Activated B cell treated with CpG ODN at 0.5 μM for 24 hours (primary cell): ENCODE measurements at regions not wholly inside any gene's neighbourhood (a gene's known extent, or its start where the extent isn't known, plus 50 kb on each side); places are given as distances from the start of the nearest gene placed in this dataset.

Experiments
- ATAC-seq: fragments of 200-7000 bp; cut with Tn5 transposase; one replicate; pipeline ENCODE4 v1.10.0; 2021; ENCODE audit warnings: low read depth, mild to moderate bottlenecking, moderate library complexity
- CTCF ChIA-PET: fragments of 350-600 bp; sonication (Branson Sonifier 250); formaldehyde crosslinking; loops from one replicate; lab custom pipeline; 2021; ENCODE audit warnings: antibody characterized with exemption; lab: Charles Lee
- POLR2A ChIA-PET: fragments of 350-600 bp; sonication (Branson Sonifier 250); formaldehyde crosslinking; loops from one replicate; lab custom pipeline; 2021; ENCODE audit warnings: antibody characterized with exemption; lab: Charles Lee
- DNase-seq: peaks from one replicate; pipeline ENCODE4 v3.0.0; 2022
- H3K27ac Mint-ChIP-seq: one replicate; pipeline ENCODE4 v1.8.0; 2020; ENCODE audit warnings: mixed read lengths
- H3K27me3 Mint-ChIP-seq: one replicate; pipeline ENCODE4 v1.8.0; 2021; ENCODE audit warnings: mixed read lengths
- H3K36me3 Mint-ChIP-seq: one replicate; pipeline ENCODE4 v1.8.0; 2021; ENCODE audit warnings: low read depth, mixed read lengths
- H3K4me1 Mint-ChIP-seq: one replicate; pipeline ENCODE4 v1.8.0; 2021; ENCODE audit warnings: mixed read lengths
- H3K4me3 Mint-ChIP-seq: one replicate; pipeline ENCODE4 v1.8.0; 2020; ENCODE audit warnings: mild to moderate bottlenecking, mixed read lengths
- H3K9me3 Mint-ChIP-seq: one replicate; pipeline ENCODE4 v1.8.0; 2020; ENCODE audit warnings: mixed read lengths
- CTCF ChIP-seq: fragments of 200-600 bp; IDR thresholded peaks from one replicate; pipeline ENCODE4 v1.8.0; 2022; ENCODE audit warnings: antibody characterized with exemption, mild to moderate bottlenecking
- intact Hi-C: fragments of 100-400 bp; cut with micrococcal nuclease; formaldehyde crosslinking; loops from one replicate; pipeline ENCODE4 v1.15.1; 2024

GRCh38 chr11:95702526-95702925 is 87.1 kb downstream of the FAM76B start:
- no peak for DNase-seq
- H3K4me1 Mint-ChIP-seq, result peaks cover 42% of the 10 kb centered on the region
- intact Hi-C loops, result loop anchor here (5.0 kb wide), 1 partner anchor 365 kb away; no protein-coding TSS in a partner anchor
- ChIA-PET CTCF (interaction anchor here (0.6 to 12.1 kb wide), 6 partner anchors 9 to 547 kb away, joined by 3 to 305 read pairs (median 4); partner anchors contain the start of gene SESN3), POLR2A (interaction anchor here (0.7 to 6.7 kb wide), 8 partner anchors 9 to 549 kb away, joined by 3 to 90 read pairs (median 6); partner anchors contain the start of gene SESN3)
- no peak for ATAC-seq
- no peak for TF ChIP-seq CTCF
- H3K36me3 Mint-ChIP-seq, result no peaks in the 10 kb centered on the region
- no peak overlapping the region for H3K4me3 Mint-ChIP-seq
- no peaks in the 10 kb centered on the region for H3K27me3 Mint-ChIP-seq
- no peak overlapping the region for H3K27ac Mint-ChIP-seq
- no peaks in the 10 kb centered on the region for H3K9me3 Mint-ChIP-seq

DNA sequence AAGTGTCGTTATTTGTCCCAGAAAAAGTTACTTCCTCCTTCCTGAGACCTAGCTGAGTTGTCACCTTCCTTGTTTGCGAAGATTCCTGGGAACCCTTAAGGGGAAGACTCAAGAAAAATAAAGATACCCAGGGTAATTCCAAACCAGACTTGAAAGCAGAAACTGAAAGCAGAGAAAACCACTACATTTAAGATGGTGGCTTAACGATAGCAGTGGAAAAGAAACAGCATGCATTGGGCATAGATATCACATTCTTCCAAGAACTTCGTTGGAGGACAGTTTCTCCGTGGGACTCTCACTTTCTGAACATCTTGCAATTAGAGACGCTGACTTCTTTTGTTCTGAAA is 89.1 kb downstream of the FAM76B start:
- TF ChIP-seq CTCF, result no peak
- ChIA-PET POLR2A (interaction anchor here (1.0 to 6.4 kb wide), 7 partner anchors 10 to 633 kb away, joined by 3 to 90 read pairs (median 19); partner anchors contain the start of gene SESN3), CTCF (interaction anchor here (1.0 to 1.9 kb wide), 6 partner anchors 9 to 548 kb away, joined by 3 to 7 read pairs (median 4); partner anchors contain the start of gene SESN3)
- H3K27ac Mint-ChIP-seq, result peak overlapping the region; percentile 98
- intact Hi-C loops, result loop anchor here (1.0 to 5.0 kb wide), 4 partner anchors 9 to 363 kb away; no protein-coding TSS in a partner anchor
- H3K4me3 Mint-ChIP-seq, result peak overlapping the region; percentile 66
- ATAC-seq, result peak; percentile 39
- DNase-seq, result no peak
- H3K9me3 Mint-ChIP-seq, result no peaks in the 10 kb centered on the region
- H3K36me3 Mint-ChIP-seq, result no peaks in the 10 kb centered on the region
- H3K27me3 Mint-ChIP-seq, result no peaks in the 10 kb centered on the region
- H3K4me1 Mint-ChIP-seq, result peaks cover 52% of the 10 kb centered on the region

- Mint-ChIP-seq H3K36me3 (no peaks in the 10 kb centered on the region), H3K9me3 (no peaks in the 10 kb centered on the region), H3K27me3 (no peaks in the 10 kb centered on the region), H3K27ac (peak overlapping the region; percentile 98), H3K4me3 (peak overlapping the region; percentile 66), H3K4me1 (peaks cover 52% of the 10 kb centered on the region)
- ChIA-PET CTCF (interaction anchor here (1.0 to 1.9 kb wide), 7 partner anchors 10 to 547 kb away, joined by 3 to 7 read pairs (median 4); partner anchors contain the start of gene SESN3), POLR2A (interaction anchor here (0.7 to 6.4 kb wide), 12 partner anchors 11 to 632 kb away, joined by 3 to 90 read pairs (median 5); partner anchors contain the start of genes ENDOD1 and SESN3)
- no peak for TF ChIP-seq CTCF
- intact Hi-C loops, result loop anchor here (1.0 to 5.0 kb wide), 6 partner anchors 9 to 363 kb away; no protein-coding TSS in a partner anchor
- peak; percentile 65 for ATAC-seq
- no peak for DNase-seq
Observed at GRCh38 chr11:95699631-95700470, 89.7 kb downstream of the FAM76B start.

- DNase-seq, result no peak
- POLR2A ChIA-PET, result interaction anchor here (0.5 to 6.4 kb wide), 11 partner anchors 10 to 690 kb away, joined by 3 to 90 read pairs (median 6); partner anchors contain the start of genes ENDOD1 and SESN3
Observed at GRCh38 chr11:95698676-95699557, 90.7 kb downstream of the FAM76B start.

More at GRCh38 chr11:95698676-95699557, 90.7 kb downstream of the FAM76B start:
- intact Hi-C loops, result loop anchor here (2.0 to 5.0 kb wide), 2 partner anchors 14 to 37 kb away; no protein-coding TSS in a partner anchor
- no peaks in the 10 kb centered on the region for H3K27me3 Mint-ChIP-seq
- H3K4me1 Mint-ChIP-seq, result peaks cover 58% of the 10 kb centered on the region
- ATAC-seq, result no peak
- peak overlapping the region; percentile 98 for H3K27ac Mint-ChIP-seq
- no peaks in the 10 kb centered on the region for H3K36me3 Mint-ChIP-seq
- no peak for TF ChIP-seq CTCF
- CTCF ChIA-PET, result interaction anchor here (1.0 to 1.9 kb wide), 7 partner anchors 11 to 546 kb away, joined by 3 to 7 read pairs (median 4); partner anchors contain the start of gene SESN3
- H3K4me3 Mint-ChIP-seq, result peak overlapping the region; percentile 66
- no peaks in the 10 kb centered on the region for H3K9me3 Mint-ChIP-seq
